Neural progenitor cell (in vitro differentiated cells): ENCODE measurements at regions not wholly inside any gene's neighbourhood (a gene's known extent, or its start where the extent isn't known, plus 50 kb on each side); places are given as distances from the start of the nearest gene placed in this dataset.
A peak's percentile ranks its signal among the peaks of the same experiment; 100 is the strongest.

Experiments used
- DNase-seq: peaks from one replicate; pipeline ENCODE4 v3.0.0-alpha.2; 2016; ENCODE audit warnings: low spot score
- H2AFZ ChIP-seq: fragments of 200-600 bp; sonication (generic); replicated peaks from 2 replicates; pipeline ENCODE4 v1.6.1; 2016; ENCODE audit warnings: antibody characterized with exemption
- H3F3A ChIP-seq: fragments of 200-600 bp; sonication (generic); 2 replicates; pipeline ENCODE4 v1.6.1; 2016; ENCODE audit warnings: antibody characterized with exemption, low read depth
- H3K27ac ChIP-seq: fragments of 200-600 bp; sonication (generic); 2 replicates; pipeline ENCODE4 v1.5.1; 2016; ENCODE audit warnings: mild to moderate bottlenecking
- H3K27me3 ChIP-seq: fragments of 200-600 bp; sonication (generic); 2 replicates; pipeline ENCODE4 v1.6.1; 2016; ENCODE audit warnings: mild to moderate bottlenecking, moderate library complexity
- H3K36me3 ChIP-seq: fragments of 200-600 bp; sonication (generic); 2 replicates; pipeline ENCODE4 v1.5.1; 2016
- H3K4me1 ChIP-seq: fragments of 200-600 bp; sonication (generic); 2 replicates; pipeline ENCODE4 v1.6.1; 2016; ENCODE audit warnings: mixed run types
- H3K4me2 ChIP-seq: fragments of 200-600 bp; sonication (generic); 2 replicates; pipeline ENCODE4 v1.6.1; 2016
- H3K4me3 ChIP-seq: fragments of 200-600 bp; sonication (generic); 2 replicates; pipeline ENCODE4 v1.5.1; 2016
- H3K79me2 ChIP-seq: fragments of 200-600 bp; sonication (generic); 2 replicates; pipeline ENCODE4 v1.6.1; 2016; ENCODE audit warnings: low read depth
- H3K9ac ChIP-seq: fragments of 200-600 bp; sonication (generic); 2 replicates; pipeline ENCODE4 v1.6.1; 2016
- H3K9me3 ChIP-seq: fragments of 200-600 bp; sonication (generic); 2 replicates; pipeline ENCODE4 v1.5.1; 2016; ENCODE audit warnings: low read depth
- H4K20me1 ChIP-seq: fragments of 200-600 bp; sonication (generic); 2 replicates; pipeline ENCODE4 v1.6.1; 2016; ENCODE audit warnings: low read depth
- H3K27ac Mint-ChIP-seq: 3 replicates; pipeline ENCODE4 v1.8.0; 2021; ENCODE audit warnings: mixed read lengths
- H3K27me3 Mint-ChIP-seq: 2 replicates; pipeline ENCODE4 v1.8.0; 2022; ENCODE audit warnings: low read depth, mild to moderate bottlenecking, inconsistent platforms, moderate library complexity, mixed read lengths; ENCODE audit not compliant: insufficient read depth
- H3K36me3 Mint-ChIP-seq: 3 replicates; pipeline ENCODE4 v1.8.0; 2021; ENCODE audit warnings: mixed read lengths
- H3K4me1 Mint-ChIP-seq: 3 replicates; pipeline ENCODE4 v1.8.0; 2021; ENCODE audit warnings: mixed read lengths
- H3K4me3 Mint-ChIP-seq: 3 replicates; pipeline ENCODE4 v1.8.0; 2021; ENCODE audit warnings: mild to moderate bottlenecking, moderate library complexity, mixed read lengths
- H3K9me3 Mint-ChIP-seq: 3 replicates; pipeline ENCODE4 v1.8.0; 2020; ENCODE audit warnings: mixed read lengths
- CTCF ChIP-seq: fragments of 200-600 bp; sonication (generic); IDR thresholded peaks from 2 replicates; pipeline ENCODE4 v1.5.1; 2017; ENCODE audit warnings: antibody characterized with exemption, mild to moderate bottlenecking
- EZH2 ChIP-seq: fragments of 200-600 bp; sonication (generic); IDR thresholded peaks from 2 replicates; pipeline ENCODE4 v1.6.1; 2017; ENCODE audit warnings: antibody characterized with exemption, mild to moderate bottlenecking, moderate library complexity
- EZH2phosphoT487 ChIP-seq: fragments of 200-600 bp; sonication (generic); IDR thresholded peaks from 2 replicates; pipeline ENCODE4 v1.6.1; 2017; ENCODE audit warnings: antibody characterized with exemption

GRCh38 chr12:69157023-69157655 is 82.2 kb upstream of the CPSF6 start:
- no peaks in the 10 kb centered on the region for H3K36me3 Mint-ChIP-seq
- Histone ChIP-seq H3K79me2 (no peaks in the 10 kb centered on the region), H3K4me1 (peaks cover 2% of the 10 kb centered on the region), H3K9ac (no peak overlapping the region), H3K4me3 (no peak overlapping the region), H3K27me3 (no peaks in the 10 kb centered on the region), H3K36me3 (no peaks in the 10 kb centered on the region), H2AFZ (peak overlapping the region; percentile 95), H3K27ac (no peak overlapping the region), H3F3A (peaks cover 4% of the 10 kb centered on the region), H3K9me3 (no peaks in the 10 kb centered on the region), H4K20me1 (no peaks in the 10 kb centered on the region), H3K4me2 (no peak overlapping the region)
- no peak overlapping the region for H3K27ac Mint-ChIP-seq
- no peak overlapping the region for H3K4me3 Mint-ChIP-seq
- H3K27me3 Mint-ChIP-seq: peaks cover 3% of the 10 kb centered on the region
- peak; percentile 91 for DNase-seq
- H3K4me1 Mint-ChIP-seq: peaks cover 10% of the 10 kb centered on the region
- no peaks in the 10 kb centered on the region for H3K9me3 Mint-ChIP-seq
- TF ChIP-seq EZH2phosphoT487: no peak
- peak; percentile 89 for TF ChIP-seq CTCF
- no peak for TF ChIP-seq EZH2

GRCh38 chr12:69161829-69162228 is 77.5 kb upstream of the CPSF6 start:
- Mint-ChIP-seq H3K36me3 (no peaks in the 10 kb centered on the region), H3K27ac (no peak overlapping the region), H3K4me1 (peaks cover 5% of the 10 kb centered on the region), H3K4me3 (no peak overlapping the region), H3K27me3 (peaks cover 2% of the 10 kb centered on the region), H3K9me3 (no peaks in the 10 kb centered on the region)
- Histone ChIP-seq H3K4me1 (peaks cover 1% of the 10 kb centered on the region), H2AFZ (no peak overlapping the region), H3K9me3 (no peaks in the 10 kb centered on the region), H4K20me1 (no peaks in the 10 kb centered on the region), H3K9ac (no peak overlapping the region), H3K4me3 (no peak overlapping the region), H3K27ac (no peak overlapping the region), H3F3A (no peaks in the 10 kb centered on the region), H3K79me2 (no peaks in the 10 kb centered on the region), H3K36me3 (no peaks in the 10 kb centered on the region), H3K27me3 (no peaks in the 10 kb centered on the region), H3K4me2 (no peak overlapping the region)
- peak; percentile 16 for DNase-seq
- no peak for TF ChIP-seq CTCF

DNA sequence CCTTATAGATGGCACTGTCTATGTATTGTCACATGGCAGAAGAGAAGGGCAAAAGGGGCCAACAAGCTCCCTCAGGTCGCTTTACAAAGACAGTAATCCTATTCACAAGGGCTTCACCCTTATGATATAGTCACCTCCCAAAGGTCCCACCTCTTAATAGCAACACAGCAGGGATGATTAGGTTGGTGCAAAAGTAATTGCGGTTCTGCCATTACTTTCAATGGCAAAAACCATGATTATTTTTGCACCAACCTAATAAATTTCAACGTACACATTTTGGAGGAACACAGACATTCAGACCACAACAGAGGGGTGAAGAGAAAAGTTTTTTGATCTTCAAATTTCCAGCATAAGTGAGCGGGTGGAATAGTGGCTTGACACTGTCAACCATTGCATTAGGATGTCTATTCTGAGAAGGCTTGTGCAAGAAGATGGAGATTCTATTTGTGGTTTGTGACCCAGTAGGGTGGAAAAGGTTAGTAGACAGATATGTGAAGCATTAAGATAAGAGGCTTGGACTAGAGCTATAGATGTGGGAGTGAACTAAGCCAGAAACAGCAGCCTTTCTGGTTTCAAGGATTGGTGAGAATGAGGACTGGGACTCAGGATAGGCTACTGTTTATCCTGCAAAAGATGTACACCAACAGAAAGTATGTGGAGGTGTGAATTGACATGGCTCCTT is 75.5 kb upstream of the CPSF6 start:
- Histone ChIP-seq H3K27me3 (no peaks in the 10 kb centered on the region), H3K4me3 (no peak overlapping the region), H3K9me3 (no peaks in the 10 kb centered on the region), H3K4me2 (no peak overlapping the region), H3K79me2 (no peaks in the 10 kb centered on the region), H3K36me3 (no peaks in the 10 kb centered on the region), H3F3A (no peaks in the 10 kb centered on the region), H2AFZ (no peak overlapping the region), H3K27ac (no peak overlapping the region), H3K9ac (no peak overlapping the region), H3K4me1 (peaks cover 4% of the 10 kb centered on the region), H4K20me1 (no peaks in the 10 kb centered on the region)
- no peaks in the 10 kb centered on the region for H3K36me3 Mint-ChIP-seq
- H3K27ac Mint-ChIP-seq: no peak overlapping the region
- DNase-seq: no peak
- TF ChIP-seq CTCF: no peak
- TF ChIP-seq EZH2: no peak
- TF ChIP-seq EZH2phosphoT487: no peak
- H3K27me3 Mint-ChIP-seq: peaks cover under 1% of the 10 kb centered on the region
- H3K4me1 Mint-ChIP-seq: peaks cover 5% of the 10 kb centered on the region
- no peaks in the 10 kb centered on the region for H3K9me3 Mint-ChIP-seq
- H3K4me3 Mint-ChIP-seq: no peak overlapping the region
